ENCODE measurements at regions not wholly inside any gene's neighbourhood (a gene's known extent, or its start where the extent isn't known, plus 50 kb on each side); places are given as distances from the start of the nearest gene placed in this dataset.

DNA sequence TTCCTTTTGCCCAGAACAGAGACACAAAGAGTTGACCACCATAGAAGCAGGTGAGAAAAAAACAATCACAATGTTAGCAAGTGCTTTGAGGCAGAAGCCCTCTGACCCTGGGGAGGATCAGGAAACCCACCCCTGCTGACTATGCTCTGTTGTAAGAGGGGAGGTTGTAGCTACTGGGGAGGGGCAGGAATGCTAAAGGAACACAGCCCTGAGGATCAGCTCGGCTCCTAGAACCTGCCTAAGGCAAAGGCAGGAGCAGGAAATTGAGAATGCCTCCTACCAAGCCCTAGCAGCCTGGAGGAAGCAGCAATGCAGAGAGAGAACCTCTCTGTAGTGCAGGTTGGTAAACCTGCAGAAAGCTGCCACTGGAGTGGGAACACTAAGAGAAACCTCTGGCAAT, 624.0 kb upstream of the KLF12 start:
- intact Hi-C loops (cut with DNase I) = no loop called here
- Histone ChIP-seq H3K27ac (no peak overlapping the region), H3K9me3 (no peaks in the 10 kb centered on the region), H3K4me1 (no peaks in the 10 kb centered on the region), H3K4me3 (no peak overlapping the region), H3K27me3 (no peaks in the 10 kb centered on the region), H3K36me3 (no peaks in the 10 kb centered on the region)
- DNase-seq (no peak), ATAC-seq (no peak)
- 13% methylated on average over 1 of the region's 1 CpG for WGBS (ENCODE audit: insufficient coverage, low coverage, low lambda C conversion rate, missing lambda C conversion rate)
- TF ChIP-seq POLR2A (IDR thresholded peaks at IDR 0.05) = no peak
- TF ChIP-seq, protein P1, sequence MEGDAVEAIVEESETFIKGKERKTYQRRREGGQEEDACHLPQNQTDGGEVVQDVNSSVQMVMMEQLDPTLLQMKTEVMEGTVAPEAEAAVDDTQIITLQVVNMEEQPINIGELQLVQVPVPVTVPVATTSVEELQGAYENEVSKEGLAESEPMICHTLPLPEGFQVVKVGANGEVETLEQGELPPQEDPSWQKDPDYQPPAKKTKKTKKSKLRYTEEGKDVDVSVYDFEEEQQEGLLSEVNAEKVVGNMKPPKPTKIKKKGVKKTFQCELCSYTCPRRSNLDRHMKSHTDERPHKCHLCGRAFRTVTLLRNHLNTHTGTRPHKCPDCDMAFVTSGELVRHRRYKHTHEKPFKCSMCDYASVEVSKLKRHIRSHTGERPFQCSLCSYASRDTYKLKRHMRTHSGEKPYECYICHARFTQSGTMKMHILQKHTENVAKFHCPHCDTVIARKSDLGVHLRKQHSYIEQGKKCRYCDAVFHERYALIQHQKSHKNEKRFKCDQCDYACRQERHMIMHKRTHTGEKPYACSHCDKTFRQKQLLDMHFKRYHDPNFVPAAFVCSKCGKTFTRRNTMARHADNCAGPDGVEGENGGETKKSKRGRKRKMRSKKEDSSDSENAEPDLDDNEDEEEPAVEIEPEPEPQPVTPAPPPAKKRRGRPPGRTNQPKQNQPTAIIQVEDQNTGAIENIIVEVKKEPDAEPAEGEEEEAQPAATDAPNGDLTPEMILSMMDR (IDR thresholded peaks at IDR 0.05) = no peak

DNA sequence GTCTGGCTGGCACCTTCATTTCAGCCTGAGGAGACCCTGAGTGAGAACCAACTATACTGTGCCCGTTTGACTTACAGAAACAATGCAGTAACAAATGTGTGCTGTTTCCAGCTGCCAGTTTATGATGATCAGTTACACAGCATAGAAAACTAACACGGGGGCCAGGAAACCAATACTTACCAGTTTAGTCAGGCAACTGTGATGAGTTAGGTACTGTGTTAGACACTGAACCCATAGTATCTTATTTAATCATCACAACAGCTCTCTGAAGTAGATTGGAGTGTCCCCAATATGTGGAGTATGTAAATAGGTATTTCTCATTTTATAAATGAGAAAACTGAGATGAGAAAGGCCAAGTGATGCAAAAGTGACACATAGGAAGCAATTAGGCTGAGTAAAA, 620.9 kb upstream of the KLF12 start:
- WGBS (ENCODE audit: insufficient coverage, low coverage, low lambda C conversion rate, missing lambda C conversion rate) = 41% methylated on average over 2 of the region's 2 CpGs
- Histone ChIP-seq H3K27me3 (no peaks in the 10 kb centered on the region), H3K36me3 (no peaks in the 10 kb centered on the region), H3K4me3 (no peak overlapping the region), H3K27ac (no peak overlapping the region), H3K9me3 (no peaks in the 10 kb centered on the region), H3K4me1 (no peaks in the 10 kb centered on the region)
- TF ChIP-seq, protein P1 (IDR thresholded peaks at IDR 0.05) = no peak
- TF ChIP-seq POLR2A (IDR thresholded peaks at IDR 0.05) = no peak
- intact Hi-C loops (cut with DNase I) = no loop called here
- DNase-seq (no peak), ATAC-seq (no peak)

DNA sequence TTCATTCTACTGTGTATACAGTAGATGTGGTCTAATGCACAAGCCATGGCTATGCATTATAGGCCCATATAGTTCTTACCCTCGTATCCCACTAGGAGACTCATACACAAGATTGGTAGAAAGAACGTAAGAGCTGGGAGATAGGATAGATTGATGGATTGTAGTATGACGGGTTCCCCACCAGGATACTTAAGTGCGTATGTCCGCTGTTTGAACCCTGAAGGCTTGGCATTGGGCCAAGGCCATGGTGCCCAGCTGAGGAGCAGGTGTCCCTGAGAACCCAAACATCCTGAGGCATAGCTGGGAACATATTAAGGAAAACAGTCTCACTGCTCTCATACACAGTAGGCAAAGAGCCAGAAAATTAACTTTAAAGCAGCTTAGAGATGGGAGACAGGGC, 617.5 kb upstream of the KLF12 start:
- Histone ChIP-seq H3K27ac (no peak overlapping the region), H3K4me1 (no peaks in the 10 kb centered on the region), H3K4me3 (no peak overlapping the region), H3K27me3 (no peaks in the 10 kb centered on the region), H3K36me3 (no peaks in the 10 kb centered on the region), H3K9me3 (no peaks in the 10 kb centered on the region)
- intact Hi-C loops (cut with DNase I) = no loop called here
- ATAC-seq = no peak
- 94% methylated on average over 4 of the region's 5 CpGs for WGBS (ENCODE audit: insufficient coverage, low coverage, low lambda C conversion rate, missing lambda C conversion rate)
- no peak for DNase-seq
- TF ChIP-seq, protein P1 (IDR thresholded peaks at IDR 0.05) = no peak
- TF ChIP-seq POLR2A (IDR thresholded peaks at IDR 0.05) = no peak

DNA sequence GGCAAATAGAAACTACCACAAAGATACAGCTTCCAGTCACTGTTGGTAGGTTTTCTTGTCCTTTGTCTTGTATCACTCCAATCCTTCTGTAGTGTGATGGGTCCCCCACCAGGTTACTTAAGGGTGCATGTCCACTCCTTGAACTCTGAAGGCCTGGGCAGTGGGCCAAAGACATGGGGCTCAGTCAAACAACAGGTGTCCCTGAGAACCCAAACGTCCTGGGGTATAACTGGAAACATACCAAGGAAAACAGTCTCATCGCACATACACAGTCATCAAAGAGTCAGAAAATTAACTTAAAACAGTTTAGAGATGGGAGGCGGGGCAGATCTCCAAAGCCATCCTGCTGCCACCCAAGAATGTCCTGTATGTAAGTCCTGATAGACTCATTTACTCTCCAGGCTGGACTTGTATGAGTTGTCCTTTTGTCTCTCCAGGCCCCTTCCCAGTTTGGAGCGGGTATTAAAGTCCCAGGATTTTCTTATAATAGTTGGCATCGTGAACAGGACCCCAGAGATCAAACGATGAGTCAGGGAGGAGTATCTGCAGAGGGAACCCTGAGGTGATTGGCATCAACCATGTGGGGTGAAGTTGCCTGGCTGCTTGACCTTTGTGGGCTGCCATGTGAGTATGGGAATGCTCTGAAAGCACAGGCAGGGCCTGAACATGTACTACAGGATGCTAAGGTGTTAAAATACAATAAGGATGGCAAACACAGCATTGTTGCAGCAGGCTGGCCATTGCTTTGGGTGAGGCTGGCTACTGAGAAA, 613.2 kb upstream of the KLF12 start:
- DNase-seq = no peak
- no peak overlapping the region for H3K27ac ChIP-seq
- H3K27me3 ChIP-seq = no peaks in the 10 kb centered on the region
- 55% methylated on average over 5 of the region's 6 CpGs for WGBS (ENCODE audit: insufficient coverage, low coverage, low lambda C conversion rate, missing lambda C conversion rate)
- H3K9me3 ChIP-seq = no peaks in the 10 kb centered on the region
- no peaks in the 10 kb centered on the region for H3K4me1 ChIP-seq
- TF ChIP-seq, protein P1 (IDR thresholded peaks at IDR 0.05) = no peak
- no peak for TF ChIP-seq POLR2A (IDR thresholded peaks at IDR 0.05)
- intact Hi-C loops (cut with DNase I) = no loop called here
- no peak for ATAC-seq
- H3K36me3 ChIP-seq = no peaks in the 10 kb centered on the region
- no peak overlapping the region for H3K4me3 ChIP-seq
